Stimulated activated CD8-positive, alpha-beta memory T cell treated with anti-CD3 and anti-CD28 coated beads, Interleukin-2, amount 100 ng/mL, for 1 hour (primary cell): ENCODE measurements at regions not wholly inside any gene's neighbourhood (a gene's known extent, or its start where the extent isn't known, plus 50 kb on each side); places are given as distances from the start of the nearest gene placed in this dataset.

Experiments used
- DNase-seq, 2 donors: peaks; one replicate each; pipeline ENCODE4 v3.0.0-alpha.2; 2020; ENCODE audit warnings: low read depth in 2 of 2

DNA sequence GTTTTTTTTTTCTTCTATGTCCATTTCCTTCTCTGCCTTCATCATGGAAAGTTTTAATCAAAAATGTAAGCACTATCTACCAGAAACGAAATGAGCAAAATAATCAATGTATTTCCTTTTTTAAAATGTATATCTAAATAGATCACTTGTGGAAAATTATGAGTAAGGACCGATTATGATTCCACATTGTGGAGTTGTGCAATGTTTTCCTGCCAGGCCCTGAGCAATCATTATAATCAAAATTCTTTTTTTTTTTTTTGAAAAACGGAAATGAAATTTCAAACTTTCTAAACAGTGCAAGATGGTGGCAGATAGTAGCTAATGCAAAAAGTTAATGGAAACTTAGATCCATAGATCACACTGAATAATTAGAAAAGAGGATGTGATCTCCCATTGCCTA, 1074.6 kb upstream of the TMEM132C start:
- no peak for DNase-seq

DNA sequence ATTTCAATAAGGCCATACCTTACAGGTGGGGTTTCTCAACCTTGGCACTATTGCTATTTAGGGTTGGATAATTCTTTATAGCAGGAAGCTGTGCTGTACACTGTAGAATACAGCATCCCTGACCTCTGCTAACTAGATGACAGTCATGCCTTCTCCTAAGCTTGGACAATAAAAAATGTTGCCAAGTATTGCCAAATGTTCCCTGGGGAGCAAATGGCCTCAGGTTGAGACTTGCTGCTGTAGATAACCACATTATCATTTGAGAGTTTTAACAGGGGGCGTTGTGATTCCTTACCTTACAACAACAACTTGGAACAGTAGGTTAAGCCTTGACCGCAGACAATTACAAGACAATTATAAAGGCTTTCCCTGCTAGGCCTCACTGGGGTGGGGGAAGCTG, 1073.6 kb upstream of the TMEM132C start:
- DNase-seq: no peak

- no peak for DNase-seq
Measured at GRCh38 chr12:127194176-127194575, 1072.8 kb upstream of the TMEM132C start.

- DNase-seq: no peak
Measured at GRCh38 chr12:127205781-127206555, 1061.0 kb upstream of the TMEM132C start.

DNA sequence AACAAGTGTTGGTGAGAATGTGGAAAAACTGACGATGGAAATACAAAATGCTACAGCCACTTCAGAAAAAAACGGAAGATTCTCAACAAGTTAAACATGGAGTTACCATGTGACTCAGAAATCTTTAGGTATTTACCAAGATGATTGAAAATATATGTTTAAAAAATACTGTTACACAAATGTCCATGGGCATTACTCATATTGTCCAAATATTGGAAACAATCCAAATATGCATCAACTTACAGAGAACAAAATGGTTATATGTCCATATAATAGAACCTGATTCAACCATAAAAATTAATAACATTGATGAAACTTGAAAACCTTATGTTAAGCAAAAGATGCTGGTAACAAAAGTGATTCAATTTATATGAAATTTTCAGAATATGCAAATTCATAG, 1057.7 kb upstream of the TMEM132C start:
- no peak for DNase-seq

DNA sequence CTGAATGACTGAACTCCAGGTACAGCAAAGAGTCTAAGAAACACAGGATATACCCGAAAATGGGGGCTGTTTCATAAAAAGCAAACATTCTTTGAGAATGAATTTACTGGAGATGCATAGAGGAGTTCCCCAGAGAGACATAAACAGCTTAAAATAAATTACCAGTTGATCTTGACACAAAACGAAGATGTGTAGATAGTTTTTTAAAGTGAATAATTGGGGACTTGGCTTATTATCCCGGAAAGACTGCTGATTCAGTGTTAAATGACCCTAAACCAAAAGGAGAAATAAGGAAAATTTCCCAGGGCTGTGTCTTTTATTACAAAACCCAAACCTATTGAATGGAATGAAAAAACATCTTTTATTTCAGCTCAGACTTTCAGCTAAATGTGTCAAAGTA, 1052.8 kb upstream of the TMEM132C start:
- DNase-seq: no peak

DNA sequence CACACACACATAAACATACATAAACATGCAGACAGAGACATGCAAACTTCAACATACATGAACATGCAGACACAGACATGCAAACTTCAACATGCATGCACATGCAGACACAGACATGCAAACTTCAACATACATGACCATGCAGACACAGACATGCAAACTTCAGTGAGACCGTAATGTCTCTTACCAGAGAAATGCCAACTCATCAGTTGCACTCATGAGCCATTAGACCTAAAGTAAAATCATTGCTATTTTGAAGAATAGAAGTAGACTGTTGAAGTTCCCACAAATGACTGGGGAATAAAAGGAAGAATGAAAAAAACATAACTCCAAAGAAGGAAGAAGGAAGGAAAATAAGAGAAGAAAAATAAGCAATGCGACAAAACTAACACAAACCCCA, 1044.0 kb upstream of the TMEM132C start:
- no peak for DNase-seq

DNA sequence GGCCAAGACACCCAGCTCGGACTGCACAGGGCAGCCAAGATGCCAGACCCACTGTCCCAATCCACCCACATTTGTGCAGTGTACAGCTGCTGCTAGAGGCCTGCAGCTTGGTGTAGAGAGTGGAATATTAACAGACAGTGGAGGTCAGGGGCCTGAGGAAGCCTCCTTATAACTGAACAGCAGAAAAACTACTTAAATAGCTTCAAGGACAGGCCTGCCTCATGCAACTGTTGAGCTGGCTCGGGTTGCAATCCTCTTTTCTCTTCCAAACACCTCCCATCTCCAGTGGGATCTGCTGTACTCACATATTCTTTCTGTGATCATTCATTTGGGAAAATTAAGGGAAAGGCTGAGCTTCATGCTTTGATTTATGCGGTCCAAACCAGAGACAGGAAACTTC, 1043.2 kb upstream of the TMEM132C start:
- DNase-seq: no peak

- DNase-seq: no peak
Measured at GRCh38 chr12:127230843-127231260, 1036.1 kb upstream of the TMEM132C start.

DNA sequence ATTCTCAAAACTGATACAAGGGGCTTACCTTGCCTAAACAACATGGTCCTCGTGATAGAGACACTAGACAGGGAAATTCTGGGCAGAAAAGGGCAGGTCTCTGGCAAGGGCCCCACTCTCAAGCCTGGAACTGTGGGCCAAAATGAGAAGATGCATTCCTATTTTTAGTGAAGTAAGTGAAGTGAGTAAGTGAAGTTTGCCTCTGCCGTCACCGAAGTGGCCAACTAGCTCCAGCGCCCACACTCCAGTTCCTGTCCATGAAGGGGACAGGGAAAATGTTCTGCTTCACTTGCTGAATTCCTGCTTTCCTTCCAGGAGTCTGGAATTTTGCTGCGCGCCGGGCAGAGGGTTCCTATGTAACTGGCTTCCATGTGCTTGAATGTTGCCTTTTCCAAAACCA, 1035.6 kb upstream of the TMEM132C start:
- no peak for DNase-seq

- no peak for DNase-seq
Measured at GRCh38 chr12:127233016-127233415, 1034.0 kb upstream of the TMEM132C start.

- DNase-seq: no peak
Measured at GRCh38 chr12:127235761-127236160, 1031.2 kb upstream of the TMEM132C start.

- DNase-seq: no peak
Measured at GRCh38 chr12:127236491-127236890, 1030.5 kb upstream of the TMEM132C start.

- DNase-seq: no peak
Measured at GRCh38 chr12:127237151-127237550, 1029.8 kb upstream of the TMEM132C start.

GRCh38 chr12:127238107-127238506, 1028.9 kb upstream of the TMEM132C start:
- DNase-seq: no peak

DNA sequence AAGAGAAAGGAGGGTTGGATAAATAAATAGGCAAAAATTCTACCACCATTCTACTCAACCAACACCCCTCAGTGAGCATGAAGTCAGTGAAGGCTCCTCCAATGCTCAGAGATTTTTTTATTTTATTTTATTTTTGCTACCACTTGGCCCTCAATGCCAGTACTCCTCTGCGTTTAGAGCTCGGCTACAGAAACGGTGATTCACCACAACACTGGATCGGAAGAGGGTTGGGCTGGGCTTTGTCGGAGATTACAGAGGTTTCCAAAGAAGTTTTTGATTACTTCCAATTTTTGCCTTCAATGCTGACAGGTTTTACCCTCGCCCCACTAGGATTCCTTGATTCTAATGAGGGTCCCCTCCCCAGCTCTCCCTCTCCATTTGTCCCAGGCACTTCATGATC, 1027.2 kb upstream of the TMEM132C start:
- DNase-seq: no peak

DNA sequence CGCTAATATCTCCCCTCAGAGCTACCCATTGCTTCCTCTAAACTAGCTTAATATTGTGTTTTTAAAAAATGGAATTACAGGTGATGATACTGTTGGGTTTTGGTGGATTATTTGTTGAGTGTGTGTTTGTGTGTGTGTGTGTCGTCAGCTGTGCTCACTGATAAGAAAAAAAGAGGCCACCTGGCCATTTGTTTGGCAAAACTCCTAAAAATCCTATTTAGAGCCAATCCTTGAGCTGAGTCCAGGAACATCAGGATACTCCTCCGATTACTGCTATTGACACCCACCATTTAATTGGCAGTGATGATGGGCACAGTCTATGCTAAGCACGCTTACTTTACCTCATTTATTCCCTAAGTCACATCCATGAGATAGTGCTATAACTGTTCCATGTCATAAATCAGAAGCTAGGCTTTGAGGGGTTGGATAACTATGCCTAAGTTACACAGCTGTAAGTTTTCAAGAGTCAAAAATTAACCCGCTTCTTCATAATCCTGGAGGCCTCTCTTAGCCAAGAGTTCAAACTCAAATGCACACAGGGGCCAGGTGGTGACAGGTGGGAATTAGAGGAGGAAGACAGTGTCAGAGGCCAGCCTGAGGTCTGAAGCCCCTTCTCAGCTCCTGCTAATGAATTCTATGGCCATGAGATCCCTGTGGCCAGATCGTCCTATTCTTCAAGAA, 1026.6 kb upstream of the TMEM132C start:
- DNase-seq: no peak

DNA sequence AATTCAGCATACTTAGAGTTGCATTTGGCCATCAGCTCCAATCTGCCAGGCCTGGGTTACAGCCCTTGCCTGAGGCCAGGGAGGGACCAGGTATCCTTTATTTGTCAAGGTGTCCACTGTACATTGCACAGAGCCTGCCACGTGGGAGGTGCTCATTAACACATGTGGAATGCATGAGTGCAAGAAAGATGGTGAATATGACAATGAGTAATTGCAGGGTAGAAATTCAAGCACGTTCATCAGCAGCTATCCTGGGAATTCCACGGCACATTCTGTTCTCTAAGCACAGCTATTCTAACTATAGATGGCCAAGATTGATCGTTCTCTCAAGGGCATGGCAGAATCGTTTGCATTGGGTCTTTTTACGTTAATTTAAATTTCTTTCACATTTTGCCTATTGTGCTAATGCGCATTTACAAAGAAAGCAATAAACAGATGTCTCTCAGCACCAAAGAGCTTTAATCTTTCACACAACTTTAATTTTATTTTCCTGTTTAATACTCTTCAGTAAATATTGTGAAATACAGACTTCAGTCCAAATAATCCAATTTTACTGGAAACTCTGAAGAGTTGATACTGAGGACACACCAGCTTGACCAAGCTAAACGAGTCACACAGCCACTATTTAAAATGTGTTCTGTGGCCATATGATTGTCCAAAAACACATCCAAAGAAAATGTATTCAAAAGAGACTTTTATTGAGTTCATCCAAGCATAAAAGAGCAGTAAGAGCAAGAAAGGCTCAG, 1025.7 kb upstream of the TMEM132C start:
- DNase-seq: no peak

DNA sequence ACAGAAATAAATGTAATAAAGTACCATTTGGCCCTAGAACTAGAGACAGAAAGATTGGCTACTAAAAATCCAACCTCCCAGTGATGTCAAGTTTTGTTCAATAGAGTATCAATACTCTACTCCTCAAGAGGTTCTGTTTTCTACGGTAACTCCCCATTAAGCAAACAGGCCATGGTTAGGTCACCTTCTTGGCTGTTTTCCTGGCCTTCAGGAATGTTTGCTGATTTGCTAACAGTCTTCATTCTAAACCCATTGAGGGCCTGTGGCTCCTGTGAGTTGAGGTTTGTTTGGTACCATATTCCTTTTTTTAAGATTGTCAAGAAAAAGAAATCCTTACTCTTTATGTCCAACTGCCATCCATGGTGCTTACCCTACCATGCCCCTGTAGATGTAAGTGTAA, 1022.0 kb upstream of the TMEM132C start:
- no peak for DNase-seq

DNA sequence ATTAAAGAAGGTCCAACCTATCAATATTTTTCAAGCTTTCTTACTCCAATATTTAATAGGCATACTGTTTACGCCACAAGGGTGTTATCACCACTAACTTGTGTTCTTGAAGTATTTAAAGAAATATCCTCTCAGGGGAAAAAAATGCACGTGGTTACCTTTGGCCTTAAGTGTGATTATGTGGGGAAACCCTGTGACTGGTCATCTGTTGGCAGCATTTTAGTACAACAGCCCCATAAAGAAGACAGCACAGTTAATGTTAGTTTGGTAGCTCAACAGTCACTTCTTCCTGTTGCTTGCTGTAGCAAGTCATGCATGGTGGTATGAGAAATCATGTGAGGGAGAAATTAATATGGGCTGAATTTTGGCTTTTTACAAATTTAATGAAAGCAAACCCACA, 1021.5 kb upstream of the TMEM132C start:
- no peak for DNase-seq

- no peak for DNase-seq
Measured at GRCh38 chr12:127247937-127248336, 1019.0 kb upstream of the TMEM132C start.

DNA sequence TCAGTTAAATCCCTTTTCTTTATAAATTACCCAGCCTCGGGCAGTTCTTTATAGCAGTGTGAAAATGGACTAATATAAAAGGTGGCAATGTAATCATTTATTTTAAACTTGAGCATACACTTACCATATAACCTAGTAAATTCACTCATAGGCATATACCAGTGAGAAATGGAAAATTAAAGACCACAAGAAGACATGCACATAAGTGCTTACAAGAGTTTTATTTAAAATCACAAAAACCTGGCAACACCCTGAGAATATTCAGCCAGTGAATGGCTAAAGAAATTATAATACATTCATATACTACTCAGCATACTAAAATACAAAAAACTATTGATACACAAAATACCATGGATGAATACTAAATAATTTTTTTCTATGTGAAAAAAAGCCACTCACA, 1017.5 kb upstream of the TMEM132C start:
- no peak for DNase-seq

- DNase-seq: no peak
Measured at GRCh38 chr12:127253797-127254327, 1013.1 kb upstream of the TMEM132C start.
